KBM-7 (cell line): ENCODE measurements at regions not wholly inside any gene's neighbourhood (a gene's known extent, or its start where the extent isn't known, plus 50 kb on each side); places are given as distances from the start of the nearest gene placed in this dataset.
"Not testable (repeated sequence)": the region's sequence is repeated elsewhere in the genome, so short reads cannot be mapped to it uniquely, and the experiment has no call there.

Source experiments
- DNase-seq: peaks from one replicate; pipeline ENCODE4 v3.0.0-alpha.2; 2015
- in situ Hi-C: fragments of 300-500 bp; cut with MboI; formaldehyde crosslinking; loops from 2 replicates; pipeline ENCODE4 v1.14.3; 2020; ENCODE audit warnings: low sequenced_read_pairs, low pct_unique_long_range_greater_than_20kb, mixed read lengths

DNA sequence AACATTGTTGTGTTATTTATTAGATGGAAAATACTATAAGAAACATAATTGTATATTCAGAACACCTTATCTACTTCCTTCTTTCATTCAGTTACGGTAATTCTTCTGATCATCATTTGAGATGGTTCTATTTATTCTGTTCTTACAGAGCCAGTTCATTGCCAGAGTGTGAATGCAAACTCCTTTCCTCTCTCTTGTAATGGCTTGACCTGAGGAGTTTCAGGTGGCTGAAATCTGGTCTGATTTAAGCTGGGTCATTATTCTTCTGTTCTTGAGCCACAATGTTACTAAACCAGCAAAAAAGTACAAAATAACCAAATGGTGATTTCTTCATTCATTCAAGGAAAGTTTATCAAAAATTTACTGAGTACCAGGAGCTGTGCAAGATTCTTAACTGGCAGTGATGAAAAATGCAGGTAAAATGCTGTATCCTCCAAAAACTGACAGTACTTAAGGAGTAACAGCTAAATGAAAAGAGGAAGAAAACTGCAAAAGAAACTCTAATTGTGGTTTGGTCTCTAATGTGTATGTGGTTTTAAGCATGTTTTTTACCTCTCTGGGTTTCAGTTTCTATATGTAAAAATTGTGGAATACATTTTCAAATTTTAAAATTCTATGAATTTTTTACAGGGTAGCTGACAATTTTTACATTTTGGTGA is 182.4 kb upstream of the UFM1 start:
- peak; percentile 1 for DNase-seq
- in situ Hi-C loops = no loop called here

DNA sequence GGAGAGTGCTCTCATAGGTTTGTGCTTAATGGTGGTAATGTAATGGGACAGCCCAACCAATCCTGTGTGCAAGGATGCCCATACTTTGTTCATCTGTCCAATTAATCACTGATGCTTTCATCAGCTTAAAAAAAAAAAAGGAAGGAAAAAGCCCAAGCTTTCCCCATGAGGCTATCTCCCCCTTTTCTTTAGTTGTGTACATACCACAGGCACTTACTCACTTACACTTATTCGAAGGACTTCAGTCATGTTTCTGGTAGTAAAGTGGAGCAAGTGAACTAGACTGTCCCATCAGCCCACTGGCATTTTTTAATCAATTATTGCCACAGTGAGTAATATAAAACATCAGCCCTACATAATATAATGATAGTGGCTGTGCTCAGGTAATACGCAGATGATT is 183.5 kb upstream of the UFM1 start:
- DNase-seq = no peak
- in situ Hi-C loops = no loop called here

DNA sequence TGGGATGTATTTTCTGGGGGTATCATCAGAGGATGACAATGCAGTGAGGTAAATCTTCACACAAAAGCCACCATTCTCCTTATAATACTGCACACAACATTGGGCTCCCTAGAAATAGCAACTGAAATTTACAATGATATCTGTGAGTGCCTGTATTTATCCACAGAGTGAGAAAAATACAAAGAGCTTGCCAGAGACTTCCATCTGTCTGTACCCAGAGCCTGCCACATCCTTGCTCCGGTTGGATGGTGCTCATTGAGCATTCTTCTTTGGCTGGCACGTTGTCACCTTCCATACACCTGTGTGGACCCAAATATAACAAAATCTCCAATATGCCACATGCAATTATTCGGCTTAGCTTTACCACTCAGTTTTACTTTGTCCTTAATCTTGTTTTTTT is 189.5 kb upstream of the UFM1 start:
- in situ Hi-C loops = no loop called here
- no peak for DNase-seq

DNA sequence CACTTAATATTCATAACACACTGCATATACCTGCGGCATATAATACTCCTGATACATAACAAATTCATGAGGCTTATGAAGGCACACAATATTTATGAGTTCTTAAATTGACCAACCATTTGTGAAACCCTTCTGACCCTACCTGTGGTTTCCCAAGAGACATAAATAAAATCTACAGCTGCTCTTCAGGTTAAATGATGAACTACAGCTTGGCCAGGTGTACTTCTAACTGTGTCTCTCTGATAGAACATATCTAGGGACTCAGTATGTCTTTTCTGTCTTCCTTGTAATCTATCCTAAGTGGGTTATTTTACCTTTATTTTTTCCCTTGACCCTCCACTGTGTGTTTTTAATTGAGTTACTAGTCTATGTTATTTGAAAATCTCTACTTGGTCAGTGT is 189.9 kb upstream of the UFM1 start:
- in situ Hi-C loops = no loop called here
- DNase-seq = no peak

DNA sequence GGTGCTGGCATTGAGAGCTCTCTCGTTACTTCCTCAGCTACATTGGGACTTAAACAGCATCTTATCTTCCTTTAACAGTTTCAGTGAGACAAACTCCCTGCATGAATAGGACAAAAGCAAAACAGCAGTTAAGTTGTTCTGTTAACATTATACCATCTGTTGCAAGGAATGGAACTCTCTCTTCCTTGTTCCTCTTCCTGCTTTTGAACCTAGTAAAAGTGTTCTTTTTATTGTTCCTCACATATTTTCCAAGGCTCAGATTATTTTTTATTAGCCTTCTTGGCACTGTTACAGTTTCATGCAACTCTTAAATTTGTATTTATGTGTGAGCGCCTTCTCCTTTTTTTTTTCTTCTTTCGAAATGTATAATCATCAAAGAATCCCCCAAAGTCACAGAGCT is 202.6 kb upstream of the UFM1 start:
- DNase-seq = no peak
- in situ Hi-C loops = no loop called here

DNA sequence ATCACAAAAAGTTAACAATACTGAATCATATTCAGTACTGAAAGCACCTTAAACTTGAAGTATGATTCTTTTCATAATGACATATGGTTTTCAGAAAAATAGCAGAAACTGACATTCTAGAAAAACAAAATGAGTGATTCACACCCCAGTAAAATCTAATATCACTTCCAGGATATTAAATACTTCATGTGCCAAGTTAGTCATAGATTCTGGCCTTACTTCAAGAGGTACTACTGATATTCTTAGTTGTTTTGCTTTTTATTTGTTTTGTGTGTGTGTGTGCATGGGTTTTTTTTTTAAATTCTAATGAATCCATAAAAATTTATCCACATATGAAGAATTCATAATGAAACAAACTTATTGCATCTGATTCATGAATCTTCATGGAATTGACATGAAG is 207.9 kb upstream of the UFM1 start:
- in situ Hi-C loops = no loop called here
- no peak for DNase-seq

DNA sequence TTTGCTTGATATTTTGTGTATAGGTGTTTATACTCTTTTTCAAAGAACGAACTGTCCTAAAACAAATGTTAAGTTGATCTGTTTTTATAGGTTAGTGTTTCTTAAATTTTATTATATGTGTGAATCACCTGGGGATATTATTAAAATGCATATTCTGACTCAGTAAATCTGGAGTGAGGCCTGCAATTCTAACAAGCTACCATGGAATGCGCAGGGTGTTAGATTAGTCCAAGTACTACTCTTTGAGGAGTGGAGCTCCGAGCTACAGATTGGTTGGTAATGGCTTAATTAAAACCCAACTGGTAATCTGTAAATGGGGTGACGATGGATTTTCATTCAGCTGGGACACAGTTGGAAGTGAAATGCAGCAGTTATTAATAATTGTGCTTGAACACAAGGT is 214.1 kb upstream of the UFM1 start:
- in situ Hi-C loops = no loop called here
- DNase-seq = no peak

DNA sequence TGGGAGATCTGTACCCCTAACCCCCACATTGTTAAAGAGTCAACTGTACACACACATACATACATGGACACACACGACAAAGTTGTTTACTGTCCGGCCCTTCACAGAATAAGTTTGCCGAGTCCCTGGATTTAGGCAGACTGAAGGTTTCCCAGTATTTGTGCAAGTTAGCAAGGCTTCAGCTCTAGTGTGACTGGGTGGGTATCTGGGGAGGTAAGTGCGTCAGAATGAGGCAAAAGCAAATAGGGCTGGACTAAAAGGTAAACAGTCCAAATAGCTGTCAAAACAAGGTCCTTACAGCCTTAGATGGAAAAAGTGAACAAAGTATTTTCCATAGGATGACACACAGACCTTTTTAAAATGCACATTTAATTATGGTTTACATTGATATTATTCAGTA is 228.4 kb upstream of the UFM1 start:
- no peak for DNase-seq
- in situ Hi-C loops = no loop called here

DNA sequence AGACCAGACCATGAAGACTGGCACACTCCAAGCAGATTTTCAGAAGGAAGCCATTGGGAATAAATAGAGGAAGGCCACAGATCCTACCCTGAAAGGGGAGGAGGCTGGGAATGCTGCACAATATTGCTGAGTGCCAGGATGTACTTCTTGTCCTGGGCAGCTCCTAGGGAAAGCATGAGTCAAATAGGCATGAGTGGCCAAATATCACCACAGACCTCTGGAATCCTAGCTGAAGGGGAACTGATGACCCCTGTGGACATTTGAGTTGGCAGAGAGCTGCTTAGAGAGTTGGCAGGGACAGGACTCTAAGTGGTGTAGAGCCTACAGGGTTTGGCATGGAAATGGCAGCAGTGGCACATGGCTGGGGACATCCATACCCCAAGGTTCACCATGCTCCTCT is 234.3 kb upstream of the TRPC4 start:
- in situ Hi-C loops = no loop called here
- no peak for DNase-seq

DNA sequence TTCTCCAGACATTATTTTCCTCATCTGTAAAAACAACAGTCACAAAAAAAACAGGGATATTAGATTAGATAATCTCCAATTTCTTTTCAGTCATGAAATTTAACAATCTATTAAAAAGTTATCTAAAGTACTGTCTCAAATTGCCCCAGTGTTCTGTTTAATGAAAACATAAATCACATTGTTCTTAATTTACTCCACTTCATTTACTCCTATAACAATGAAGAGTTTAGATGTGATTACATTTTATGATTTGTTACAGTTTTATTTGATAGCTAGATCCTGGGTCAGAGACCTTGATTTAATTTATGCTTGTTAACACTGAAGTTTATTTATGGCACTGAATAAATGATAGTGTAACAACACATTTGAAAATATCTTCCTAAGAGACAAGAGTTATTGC is 230.2 kb upstream of the TRPC4 start:
- no peak for DNase-seq

DNA sequence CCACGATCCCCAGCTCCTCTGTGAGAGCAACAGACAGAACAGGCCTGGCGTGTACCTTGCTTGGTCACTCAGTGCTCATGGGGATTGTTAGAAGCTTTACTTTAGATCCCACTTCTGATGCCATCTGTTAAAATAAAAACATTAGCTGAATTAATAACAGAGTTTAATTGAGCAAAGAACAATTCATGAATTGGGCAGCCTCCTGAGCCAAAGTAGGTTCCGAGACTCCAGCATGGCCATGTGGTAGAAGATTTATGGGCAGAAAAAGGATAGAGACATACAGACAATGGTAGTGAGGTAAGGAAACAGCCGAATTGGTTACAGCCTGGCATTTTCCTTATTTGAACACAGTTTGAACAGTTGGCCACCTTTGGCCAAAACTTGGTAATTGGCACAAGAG is 223.9 kb upstream of the TRPC4 start:
- in situ Hi-C loops = no loop called here
- DNase-seq = no peak

More for the DNA sequence above, 230.2 kb upstream of the TRPC4 start:
- in situ Hi-C loops = no loop called here

DNA sequence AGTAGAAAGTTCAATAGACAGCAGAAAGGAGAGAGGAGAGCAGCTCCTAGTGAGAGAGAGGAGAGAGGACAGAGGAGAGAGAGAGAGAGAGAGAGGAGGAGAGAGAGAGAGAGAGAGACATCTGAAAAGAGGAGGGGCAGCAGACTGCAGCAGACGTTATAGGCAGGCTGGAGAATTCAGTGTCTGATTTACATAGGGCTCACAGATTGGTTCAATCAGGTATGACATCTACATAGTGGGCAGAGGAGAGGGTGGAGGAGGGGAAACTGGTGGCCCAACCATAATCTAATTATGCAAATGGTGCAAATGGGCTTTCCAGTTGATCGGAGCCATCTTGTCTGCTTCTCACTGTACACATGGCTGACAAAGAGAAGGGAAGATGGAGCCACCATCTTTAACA is 221.3 kb upstream of the TRPC4 start:
- in situ Hi-C loops = no loop called here
- DNase-seq = no peak

DNA sequence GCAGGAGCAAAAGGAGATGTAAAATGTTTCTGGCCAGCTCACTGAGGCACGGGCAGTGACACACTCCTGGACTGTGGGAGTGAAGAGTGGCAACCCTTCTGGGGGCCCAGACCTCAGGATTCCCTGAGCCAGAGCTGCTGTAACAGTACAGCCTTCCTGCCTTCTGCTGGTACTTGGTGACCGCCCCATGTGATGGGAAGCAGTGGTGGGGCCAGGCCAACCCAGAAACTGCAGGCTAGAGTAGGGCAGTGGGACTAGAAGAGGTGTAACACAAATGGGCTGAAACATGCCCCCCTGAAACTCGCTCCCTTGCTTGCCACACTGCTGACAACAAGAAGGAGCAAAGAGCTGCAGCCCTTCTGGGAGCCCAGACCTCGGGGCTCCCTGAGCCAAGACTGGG is 217.1 kb upstream of the TRPC4 start:
- DNase-seq = no peak
- in situ Hi-C loops = no loop called here

DNA sequence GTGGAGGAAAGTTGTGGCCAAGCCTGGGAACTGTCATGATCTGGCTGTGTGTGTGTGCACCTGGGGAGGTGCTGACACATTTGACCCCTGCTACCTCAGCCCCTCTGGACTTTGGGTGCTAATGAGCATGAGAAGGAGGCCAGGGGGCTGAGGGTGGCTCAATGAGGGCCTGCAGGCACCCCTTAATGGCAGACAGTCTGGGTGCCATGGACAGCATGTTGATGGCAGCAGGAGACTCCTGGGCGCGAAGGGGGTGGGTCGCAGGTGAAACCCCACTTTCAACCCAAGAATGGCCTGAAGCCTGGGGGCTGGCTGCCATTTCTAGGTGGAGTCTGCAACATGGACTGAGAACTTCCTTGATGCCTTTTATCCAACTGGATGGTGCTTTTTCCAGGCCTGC is 216.4 kb upstream of the TRPC4 start:
- in situ Hi-C loops = no loop called here

DNA sequence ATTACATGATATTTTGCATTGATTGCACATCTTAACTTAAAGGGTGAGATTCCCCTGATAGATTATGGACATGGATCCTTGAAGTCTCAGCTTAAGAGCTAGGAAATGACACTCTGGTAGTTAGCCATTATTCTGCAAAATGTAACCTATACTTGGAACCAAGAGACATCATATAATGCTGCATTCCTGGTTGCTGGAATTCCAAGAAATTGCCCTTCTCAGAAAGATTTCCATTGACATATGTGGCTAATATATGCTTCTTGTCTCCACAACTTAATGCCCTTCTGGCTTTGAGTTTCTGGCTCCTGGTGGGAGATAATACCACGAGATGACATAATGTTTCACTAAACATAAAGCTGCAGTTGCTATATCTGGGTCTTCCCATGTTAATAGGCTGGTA is 204.4 kb upstream of the TRPC4 start:
- in situ Hi-C loops = no loop called here

More for the DNA sequence above, 216.4 kb upstream of the TRPC4 start:
- DNase-seq = no peak

DNA sequence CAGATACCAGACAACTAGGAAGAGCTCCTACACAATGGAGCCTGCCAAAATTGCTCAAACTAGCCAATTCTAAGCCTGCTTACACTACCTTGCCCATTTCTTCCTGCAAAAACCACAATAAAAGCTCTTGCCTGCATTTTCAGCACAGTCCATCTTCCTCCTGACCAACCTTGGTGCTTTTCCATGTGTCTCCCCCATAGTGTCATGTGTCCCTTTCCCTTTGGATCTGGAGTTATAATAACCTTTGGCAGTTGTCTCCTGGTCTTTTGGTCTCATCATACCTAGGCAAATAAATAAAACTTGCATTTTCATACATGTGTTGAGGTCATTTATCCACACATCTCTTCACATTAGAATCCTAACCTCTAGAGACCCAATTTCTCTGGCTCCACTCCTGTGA is 203.1 kb upstream of the TRPC4 start:
- DNase-seq = no peak
- in situ Hi-C loops = no loop called here

More for the DNA sequence above, 204.4 kb upstream of the TRPC4 start:
- DNase-seq = no peak

DNA sequence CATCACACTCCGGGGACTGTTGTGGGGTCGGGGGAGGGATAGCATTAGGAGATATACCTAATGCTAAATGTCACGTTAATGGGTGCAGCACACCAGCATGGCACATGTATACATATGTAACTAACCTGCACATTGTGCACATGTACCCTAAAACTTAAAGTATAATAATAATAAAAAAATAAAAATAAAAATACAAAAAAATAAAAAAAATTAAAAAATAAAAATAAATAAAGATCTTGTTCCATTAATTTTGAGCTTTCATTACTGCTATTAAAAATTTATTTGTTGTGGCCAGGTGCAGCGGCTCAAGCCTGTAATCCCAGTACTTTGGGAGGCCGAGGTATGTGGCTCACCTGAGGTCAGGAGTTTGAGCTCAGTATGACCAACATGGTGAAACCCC is 201.8 kb upstream of the TRPC4 start:
- in situ Hi-C loops, DNase-seq: not testable (repeated sequence)

DNA sequence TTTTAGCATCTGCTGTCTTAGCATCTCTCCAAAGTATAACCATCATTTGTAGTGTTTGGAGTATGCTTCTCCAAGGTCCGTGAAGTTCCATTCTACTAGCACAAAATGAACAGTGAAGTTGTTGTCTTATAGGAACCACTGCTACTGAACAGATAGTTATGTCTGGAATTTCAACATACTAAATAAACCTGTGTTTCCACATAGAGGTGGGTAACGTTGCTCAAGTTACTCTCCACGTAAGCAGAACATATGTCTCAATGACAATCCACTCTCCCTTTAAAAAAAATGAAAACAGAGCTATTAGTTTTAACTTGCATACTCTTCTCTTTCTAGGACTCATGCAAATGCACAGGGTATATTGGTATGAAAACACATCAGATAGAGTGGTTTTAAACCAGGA is 184.3 kb upstream of the TRPC4 start:
- in situ Hi-C loops = no loop called here
- DNase-seq = no peak

DNA sequence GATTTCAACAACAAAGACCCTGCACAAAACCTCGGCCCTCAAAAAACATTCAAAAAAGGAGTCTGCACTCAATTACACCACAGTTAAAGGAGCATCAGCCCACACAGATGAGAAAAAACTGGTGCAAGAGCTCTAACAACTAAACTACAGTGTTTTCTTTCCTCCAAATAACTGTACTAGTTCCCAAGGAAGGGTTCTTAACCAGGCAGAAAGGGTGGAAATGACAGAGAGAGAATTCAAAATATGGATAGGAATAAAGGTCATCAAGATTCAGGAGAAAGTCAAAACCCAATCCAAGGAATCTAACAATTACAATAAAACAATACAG is 176.4 kb upstream of the TRPC4 start:
- in situ Hi-C loops = no loop called here
- DNase-seq = no peak

DNA sequence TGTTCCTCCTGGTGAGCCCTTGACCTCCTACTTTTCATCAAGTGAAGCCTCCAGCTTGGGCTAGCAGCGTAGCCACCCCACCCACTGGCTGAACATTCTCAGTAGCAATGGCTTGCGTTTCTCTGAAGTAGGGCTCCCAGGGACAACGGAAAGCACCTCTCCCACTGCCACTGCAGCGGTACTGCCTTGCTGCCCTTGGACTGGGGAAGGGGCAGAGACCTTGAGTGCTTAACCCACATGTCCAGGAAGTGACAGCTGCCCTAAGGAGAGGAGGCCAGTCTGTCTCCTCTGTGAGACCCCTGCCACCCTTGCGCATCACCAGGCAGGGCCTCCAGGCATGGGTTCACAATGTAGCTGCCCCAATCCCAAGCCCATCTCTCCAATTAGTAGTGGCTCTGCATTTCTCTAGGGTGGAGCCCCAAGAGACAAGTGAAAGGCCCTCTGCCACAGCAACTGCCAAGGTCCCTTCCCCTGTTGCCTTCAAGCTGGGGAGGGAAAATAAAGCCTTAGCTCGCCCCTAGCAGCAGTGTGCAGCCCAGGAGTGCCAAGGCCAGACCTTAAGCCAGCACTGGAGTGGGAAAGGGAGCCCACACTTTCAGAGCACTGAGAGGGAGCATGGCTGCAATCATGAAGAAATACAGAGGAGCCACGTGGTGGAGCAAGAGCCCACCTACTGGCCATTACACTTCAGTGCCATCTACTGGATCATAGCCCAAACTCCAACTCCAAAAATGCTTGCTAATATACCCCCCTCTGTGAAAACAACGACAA is 175.9 kb upstream of the TRPC4 start:
- in situ Hi-C loops = no loop called here
- DNase-seq = peak; percentile 40

DNA sequence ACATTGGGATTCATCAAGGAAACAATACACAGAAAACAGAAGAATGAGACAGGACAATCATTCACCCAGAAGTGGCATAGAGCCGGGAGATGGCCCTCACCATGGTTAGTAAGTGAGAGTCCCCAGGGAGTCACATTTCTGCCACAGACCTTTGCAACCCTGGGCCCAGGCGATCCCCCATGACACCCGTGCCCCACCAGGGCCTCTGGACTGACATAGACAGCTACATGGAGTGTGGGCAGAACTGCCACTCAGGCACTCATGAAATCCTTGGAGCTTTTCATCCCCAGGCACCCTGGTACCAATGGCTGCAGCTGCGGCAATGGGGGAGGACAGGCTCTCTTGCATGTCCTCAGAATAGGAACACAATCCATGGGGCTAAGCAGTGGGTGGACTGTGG is 174.5 kb upstream of the TRPC4 start:
- in situ Hi-C loops = no loop called here
- DNase-seq = no peak
